ENCODE measurements at regions not wholly inside any gene's neighbourhood (a gene's known extent, or its start where the extent isn't known, plus 50 kb on each side); places are given as distances from the start of the nearest gene placed in this dataset.
A peak's percentile ranks its signal among the peaks of the same experiment; 100 is the strongest.
"Not testable (repeated sequence)": the region's sequence is repeated elsewhere in the genome, so short reads cannot be mapped to it uniquely, and the experiment has no call there.

GRCh38 chr4:107468156-107468555, 251.9 kb downstream of the PAPSS1 start:
- DNase-seq = no peak

- DNase-seq = no peak
These were observed 252.6 kb downstream of the PAPSS1 start for GRCh38 chr4:107467461-107467860.

DNA sequence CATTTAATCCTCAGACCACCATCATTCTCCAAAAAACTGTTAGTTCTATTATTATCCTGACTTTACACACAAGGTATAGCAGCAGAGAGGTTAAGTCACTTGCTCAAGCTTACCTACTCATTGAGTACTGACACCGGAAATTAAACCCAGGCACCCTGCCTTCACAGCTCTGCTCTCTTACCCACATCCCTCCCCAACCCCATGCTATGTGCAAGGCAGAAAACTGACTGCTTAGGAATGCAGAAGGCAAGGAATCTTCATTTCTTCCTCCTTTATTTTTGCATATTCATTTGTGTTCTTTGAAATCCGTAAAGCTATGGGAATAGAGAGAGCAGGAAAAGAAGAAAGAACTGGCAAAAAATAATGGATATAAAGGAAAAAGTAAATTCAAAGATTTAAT, 261.8 kb downstream of the PAPSS1 start:
- no peak for DNase-seq

DNA sequence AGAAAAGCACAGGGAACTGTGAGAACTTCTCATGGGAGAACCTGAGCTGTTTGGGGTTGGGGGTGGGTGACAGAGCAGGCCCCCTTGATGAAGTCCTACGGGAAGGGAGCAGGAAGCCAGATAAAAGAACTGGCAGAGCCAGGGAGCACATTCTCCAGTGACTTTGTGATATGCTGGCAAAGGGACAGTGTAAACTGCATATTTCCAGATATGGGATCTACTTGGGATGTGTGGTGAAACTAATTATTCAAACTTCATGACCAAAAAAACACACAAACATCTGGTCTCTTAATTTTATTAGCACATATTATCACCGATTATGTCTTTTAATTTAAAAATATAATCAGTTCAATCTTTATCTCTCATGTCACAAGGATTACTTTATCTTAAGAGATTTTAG, 266.0 kb downstream of the PAPSS1 start:
- no peak for DNase-seq

DNA sequence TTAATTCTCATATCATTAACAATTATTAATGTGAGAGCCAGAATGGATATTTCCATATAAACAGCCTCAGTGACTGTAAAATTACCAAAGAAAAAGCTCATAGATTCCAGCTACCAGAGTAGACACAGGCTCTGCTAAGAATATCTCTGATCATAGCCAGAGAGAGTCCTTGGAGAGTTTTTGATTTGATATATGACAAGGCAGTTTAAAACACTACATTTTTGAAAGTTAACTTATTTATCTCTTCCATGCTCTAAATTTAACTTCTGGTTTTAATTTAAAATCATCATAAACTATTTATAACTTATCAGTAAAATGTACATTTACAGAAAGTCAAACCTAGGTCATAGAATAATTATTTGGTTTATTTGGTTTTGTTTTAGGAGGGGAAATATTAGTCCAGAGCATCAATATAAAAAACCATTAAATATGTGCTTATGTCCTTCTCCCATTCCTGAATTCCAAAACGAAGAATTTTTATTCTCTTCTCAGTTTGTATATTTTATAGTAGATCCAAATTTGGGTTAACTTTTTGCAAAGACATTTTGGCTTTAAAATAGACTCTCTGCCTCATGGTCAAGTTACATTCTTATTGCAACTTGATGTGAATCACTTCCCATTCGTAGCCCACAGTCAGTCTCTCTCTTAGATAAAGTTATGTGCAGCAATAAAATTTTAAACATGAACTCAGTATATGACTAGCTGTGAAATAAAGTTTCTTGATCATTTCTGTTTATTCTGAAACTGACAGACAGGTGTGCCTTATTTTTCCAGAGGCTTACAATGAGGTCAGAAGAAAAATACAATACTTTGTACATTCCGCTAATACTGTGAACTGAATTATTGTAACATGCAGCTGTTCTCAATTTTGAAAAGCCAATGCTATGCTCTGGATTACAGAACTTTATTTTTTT, 267.1 kb downstream of the PAPSS1 start:
- no peak for DNase-seq

DNA sequence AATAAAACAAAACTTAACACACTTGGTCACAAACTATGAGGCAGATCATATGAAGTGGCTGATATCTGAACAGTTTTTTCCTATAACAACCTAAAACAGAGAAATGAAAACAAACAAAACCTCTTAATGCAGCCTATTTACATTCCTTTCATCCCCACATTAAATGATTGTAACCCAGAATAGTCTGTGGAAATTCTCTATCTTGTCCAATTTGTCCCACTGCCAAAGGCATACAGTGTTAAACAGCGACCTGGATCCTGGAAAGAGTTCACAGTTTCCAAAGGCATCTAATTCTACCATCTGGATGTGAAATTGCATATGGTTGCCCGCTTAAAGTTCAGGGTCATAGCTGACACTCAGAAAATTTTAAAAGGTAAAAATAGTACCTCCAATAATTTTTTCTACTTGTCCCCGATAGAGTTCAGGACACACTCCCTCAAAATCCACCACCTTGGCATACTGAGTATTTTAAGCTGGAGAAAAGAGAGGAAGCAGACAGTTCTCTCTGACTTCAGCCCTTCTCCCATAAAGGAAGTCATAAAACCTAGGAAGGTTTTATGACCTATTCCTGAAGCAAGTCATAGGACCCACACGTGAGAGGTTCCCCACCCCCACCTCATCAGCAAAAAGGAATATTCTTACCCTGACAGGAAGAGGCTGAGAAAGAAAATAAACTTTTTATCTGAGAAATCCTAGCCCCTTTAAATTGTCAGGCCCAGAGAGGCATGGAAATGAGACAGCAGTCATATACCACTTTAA, 270.2 kb downstream of the PAPSS1 start:
- no peak for DNase-seq

DNA sequence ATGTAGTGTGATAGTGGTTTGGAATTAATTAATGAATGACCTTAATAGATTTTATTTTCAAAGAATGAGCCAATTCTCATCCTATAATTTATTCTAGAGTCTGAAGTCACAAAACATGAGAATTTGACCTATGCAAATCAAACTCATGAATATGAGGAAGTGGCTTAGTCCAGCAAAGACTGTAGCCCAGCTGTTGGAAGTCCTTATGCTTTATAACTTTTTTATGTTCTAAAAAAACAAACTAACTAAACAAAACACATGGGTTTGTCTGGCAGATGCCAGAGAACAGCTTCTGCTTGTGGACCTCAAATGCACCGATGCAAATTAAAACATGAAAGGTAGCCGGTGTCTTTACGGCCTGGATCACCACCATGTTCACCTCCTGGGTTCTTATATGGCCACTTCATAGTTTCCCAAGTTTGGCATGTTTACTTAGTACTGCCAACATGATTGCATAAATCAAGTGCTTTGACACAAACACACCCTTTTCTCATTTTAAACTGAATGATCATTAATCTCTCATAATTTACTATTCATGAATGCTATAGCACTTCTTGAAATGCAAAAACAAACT, 277.4 kb downstream of the PAPSS1 start:
- no peak for DNase-seq

GRCh38 chr4:107439401-107439800, 280.6 kb downstream of the PAPSS1 start:
- no peak for DNase-seq

- DNase-seq = not testable (repeated sequence)
These were observed 283.6 kb downstream of the PAPSS1 start for GRCh38 chr4:107436471-107436870.

GRCh38 chr4:107432451-107432850, 287.6 kb downstream of the PAPSS1 start:
- no peak for DNase-seq

DNA sequence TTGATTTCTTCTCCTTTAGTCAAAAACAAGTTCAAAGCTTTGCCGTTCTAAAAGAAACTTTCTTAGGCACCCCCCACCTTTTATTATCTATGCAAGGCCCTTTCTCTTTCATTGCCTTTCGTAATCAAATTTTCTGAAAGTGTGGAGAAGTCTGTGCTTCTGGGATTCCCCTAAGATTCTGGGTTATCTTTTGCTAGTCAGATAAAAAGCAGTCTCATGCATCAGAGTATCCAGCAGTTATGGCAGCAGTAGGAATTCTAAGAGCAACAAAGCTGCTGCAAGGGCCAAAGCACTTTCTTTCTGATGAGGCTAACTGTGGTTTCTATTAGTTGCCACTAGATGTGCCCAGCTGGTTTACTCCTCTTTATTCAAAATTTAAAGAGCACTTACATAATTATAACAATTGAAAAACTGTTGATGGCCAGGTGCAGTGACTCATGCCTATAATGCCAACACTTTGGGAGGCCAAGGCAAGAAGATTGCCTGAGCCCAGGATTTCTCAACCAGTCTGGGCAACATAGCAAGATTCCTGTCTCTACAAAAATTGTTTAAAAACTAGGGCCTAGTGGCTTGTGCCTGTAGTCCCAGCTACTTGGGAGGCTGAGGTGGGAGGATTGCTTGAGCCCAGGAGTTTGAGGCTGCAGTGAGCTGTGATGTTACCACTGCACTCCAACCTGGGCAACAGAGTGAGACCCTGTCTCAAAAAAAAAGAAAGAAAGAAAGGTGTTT, 296.2 kb downstream of the PAPSS1 start:
- no peak for DNase-seq

DNA sequence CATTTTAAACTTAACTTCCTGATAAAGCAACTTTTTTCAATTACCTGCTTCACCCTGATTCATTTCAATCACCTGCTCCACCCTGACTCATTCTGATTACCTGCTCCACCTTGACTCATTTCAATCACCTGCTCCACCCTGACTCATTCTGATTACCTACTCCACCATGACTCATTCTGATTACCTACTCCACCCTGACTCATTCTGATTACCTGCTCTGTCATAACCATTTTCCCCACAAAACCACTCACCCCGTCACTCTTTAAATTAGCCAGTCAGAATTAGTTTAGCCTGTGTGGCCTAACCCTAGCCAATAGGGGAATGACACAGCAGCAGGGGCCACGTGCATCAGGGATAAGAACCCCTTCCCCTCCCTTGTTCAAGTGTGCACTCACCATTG, 300.5 kb downstream of the PAPSS1 start:
- DNase-seq = peak; percentile 1

GRCh38 chr4:107419052-107419451, 301.0 kb downstream of the PAPSS1 start:
- DNase-seq = no peak

DNA sequence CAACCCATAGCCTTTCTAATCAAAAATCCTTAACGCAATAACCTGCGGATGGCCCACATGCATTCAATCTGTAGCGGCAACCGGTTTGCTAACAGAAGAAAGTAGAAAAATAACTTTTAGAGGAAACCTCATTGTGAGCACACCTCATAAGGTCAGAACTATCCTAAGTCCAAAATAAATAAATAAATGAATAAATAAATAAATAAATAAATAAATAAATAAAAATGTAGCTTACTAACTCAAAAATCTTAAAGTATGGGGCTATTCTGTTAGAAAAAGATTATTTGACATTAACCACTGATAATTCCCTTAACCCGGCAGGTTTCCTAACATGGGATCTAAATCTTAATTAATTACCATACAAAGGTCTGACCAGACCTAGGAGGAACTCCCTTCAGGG, 304.5 kb downstream of the PAPSS1 start:
- DNase-seq = not testable (repeated sequence)

GRCh38 chr4:107409872-107410271, 310.2 kb downstream of the PAPSS1 start:
- DNase-seq = not testable (repeated sequence)

DNA sequence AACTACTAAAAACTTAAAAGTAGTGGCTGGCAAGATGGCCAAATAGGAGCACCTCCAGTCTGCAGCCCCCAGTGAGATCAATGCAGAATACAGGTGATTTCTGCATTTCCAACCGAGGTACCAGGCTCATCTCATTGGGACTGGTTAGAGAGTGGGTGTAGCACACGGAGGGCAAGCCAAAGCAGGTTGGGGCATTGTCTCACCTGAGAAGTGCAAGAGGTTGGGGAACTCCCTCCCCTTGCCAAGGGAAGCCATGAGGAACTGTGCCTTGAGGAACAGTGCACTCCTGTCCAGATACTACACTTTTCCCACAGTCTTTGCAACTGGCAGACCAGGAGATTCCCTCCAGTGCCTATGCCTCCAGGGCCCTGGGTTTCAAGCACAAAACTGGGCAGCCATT, 311.1 kb downstream of the PAPSS1 start:
- no peak for DNase-seq

DNA sequence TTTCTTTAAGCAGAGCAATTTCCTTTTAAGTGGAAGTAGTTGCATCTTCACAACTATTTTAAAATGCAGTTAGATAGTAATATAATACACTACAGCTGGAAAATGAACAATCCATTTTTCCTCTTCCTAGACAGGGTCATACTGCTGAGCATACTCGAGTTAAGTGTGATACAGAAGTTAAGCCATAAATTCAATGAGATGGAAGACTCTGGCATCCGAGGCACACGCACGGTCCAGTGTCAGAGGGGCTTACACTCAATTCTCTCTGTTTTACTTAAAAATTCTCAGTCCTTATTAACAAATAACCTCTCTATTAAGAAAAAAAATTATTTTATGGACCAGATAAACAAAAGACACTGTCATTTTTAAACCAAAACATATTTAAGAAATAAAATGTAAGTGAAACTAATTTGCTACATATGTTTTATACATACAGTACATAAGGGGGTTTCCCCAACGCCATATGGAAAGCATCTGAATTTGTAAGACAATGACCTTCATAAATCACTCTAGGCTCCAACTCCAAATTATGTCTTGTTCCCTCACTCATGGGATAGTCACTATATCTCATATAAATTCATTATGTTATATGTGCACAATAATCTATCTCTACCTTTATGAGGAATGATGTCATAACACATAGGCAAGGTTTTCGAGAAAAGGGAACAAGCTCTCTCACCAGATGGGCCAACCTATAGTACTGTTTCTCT, 315.3 kb downstream of the PAPSS1 start:
- DNase-seq = no peak

DNA sequence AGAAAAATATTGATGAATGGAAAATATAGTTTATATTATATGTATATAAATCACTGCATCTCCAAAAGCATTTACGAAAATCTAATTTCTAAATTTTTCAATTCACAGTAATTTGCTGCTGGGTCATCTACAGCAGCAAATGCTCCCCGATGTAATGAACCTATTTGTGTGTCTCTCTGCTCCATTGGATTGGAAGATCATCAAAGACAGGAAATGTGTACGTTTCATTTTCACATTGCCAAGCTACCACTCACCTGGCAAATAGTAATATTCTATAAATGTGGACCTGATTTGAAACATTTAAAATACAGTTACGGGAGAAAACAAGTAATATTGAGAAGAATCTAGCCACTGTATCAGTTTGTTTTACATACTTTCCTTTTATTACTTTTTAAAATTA, 317.7 kb downstream of the PAPSS1 start:
- no peak for DNase-seq

- no peak for DNase-seq
These were observed 327.1 kb downstream of the PAPSS1 start for GRCh38 chr4:107392951-107393350.

GRCh38 chr4:107392380-107392779, 327.7 kb downstream of the PAPSS1 start:
- no peak for DNase-seq

DNA sequence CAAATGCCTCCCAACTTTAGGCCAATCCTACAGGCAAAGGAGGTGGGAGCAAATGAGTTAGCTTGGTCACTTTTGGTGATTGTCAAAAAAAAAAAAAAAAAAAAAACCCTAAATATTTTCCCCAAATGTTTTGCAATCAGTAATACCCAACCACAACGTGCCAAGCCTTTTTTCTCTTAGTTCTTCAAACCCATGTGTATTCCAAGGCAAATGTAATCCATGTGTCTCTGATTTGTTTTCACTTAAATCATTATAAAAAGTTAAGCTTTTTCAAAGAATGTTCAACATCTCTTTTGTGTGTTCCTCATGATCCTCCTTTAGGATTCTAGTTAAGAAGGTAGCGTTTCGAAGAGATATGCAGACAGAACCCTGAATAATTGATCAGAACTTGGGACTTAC, 328.4 kb downstream of the PAPSS1 start:
- no peak for DNase-seq

GRCh38 chr4:107391009-107391629, 328.9 kb downstream of the PAPSS1 start:
- DNase-seq = no peak

Measured in stimulated activated naive CD4-positive, alpha-beta T cell treated with Interleukin-2 at 50 U/mL for 16 hours (primary cell).